GM21825 (cell line): ENCODE measurements at regions not wholly inside any gene's neighbourhood (a gene's known extent, or its start where the extent isn't known, plus 50 kb on each side); places are given as distances from the start of the nearest gene placed in this dataset.
A peak's percentile ranks its signal among the peaks of the same experiment; 100 is the strongest.

Experiments used
- ATAC-seq: cut with Tn5 transposase; IDR thresholded peaks from one replicate; pipeline ENCODE4 v1.9.1; 2021; ENCODE audit warnings: mild to moderate bottlenecking, moderate library complexity; ENCODE audit not compliant: unreplicated experiment

DNA sequence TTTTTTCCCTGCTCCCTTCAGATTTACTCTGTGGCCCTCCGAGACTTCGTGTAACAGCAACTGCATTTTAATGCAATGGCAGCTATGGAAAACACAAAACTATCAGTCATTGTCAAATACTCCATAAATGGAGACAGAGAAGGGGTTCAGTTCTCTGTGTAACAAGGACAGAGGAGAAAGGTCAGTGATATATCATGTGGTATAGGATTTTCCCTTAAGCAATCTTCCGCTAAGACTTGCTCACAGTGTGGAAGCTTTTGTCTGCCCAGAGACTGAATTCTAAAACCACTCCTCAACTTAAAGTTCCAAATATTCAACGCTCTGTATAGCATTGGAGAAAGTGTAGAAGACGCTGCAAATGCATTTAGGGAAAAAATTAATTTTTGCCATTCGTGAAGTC is 111.3 kb upstream of the EDNRB start:
- no peak for ATAC-seq

DNA sequence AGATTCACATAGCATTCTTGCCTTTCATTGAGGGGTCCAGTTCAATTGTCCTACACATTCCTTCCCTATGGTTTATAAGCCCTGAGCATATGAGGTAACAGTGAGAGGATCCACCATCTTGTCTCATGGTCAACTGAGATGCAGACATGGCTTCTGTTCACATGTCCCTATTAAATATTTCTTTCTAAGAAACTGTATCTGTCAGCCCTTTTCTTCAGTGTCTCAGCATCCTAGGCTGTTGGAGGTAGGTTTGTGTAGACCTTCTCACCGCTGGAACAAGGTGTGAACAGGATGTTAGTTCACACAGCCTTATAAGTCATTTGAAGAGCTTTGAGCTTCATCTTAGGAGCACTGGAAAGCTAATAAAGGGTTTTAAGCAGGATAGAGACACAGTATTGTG is 110.3 kb upstream of the EDNRB start:
- no peak for ATAC-seq

DNA sequence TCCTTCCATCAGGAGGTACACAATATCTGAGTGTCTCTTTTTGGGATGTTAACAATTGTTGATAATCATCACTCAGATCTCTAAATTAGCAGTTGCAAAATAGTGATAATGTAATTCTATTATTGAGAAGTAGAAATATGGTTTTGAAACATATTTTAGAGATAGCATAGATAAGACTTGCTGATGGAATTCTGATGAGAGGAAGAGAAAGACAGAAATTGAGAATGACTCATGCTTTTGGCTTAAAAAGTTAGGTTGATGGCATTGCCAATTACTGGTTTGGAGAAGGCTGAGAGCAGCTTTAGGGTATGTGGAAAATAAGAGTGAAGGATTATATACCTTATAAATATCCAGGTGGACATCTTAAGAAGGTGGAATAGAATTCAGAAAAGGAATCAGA is 106.4 kb upstream of the EDNRB start:
- ATAC-seq, result no peak

DNA sequence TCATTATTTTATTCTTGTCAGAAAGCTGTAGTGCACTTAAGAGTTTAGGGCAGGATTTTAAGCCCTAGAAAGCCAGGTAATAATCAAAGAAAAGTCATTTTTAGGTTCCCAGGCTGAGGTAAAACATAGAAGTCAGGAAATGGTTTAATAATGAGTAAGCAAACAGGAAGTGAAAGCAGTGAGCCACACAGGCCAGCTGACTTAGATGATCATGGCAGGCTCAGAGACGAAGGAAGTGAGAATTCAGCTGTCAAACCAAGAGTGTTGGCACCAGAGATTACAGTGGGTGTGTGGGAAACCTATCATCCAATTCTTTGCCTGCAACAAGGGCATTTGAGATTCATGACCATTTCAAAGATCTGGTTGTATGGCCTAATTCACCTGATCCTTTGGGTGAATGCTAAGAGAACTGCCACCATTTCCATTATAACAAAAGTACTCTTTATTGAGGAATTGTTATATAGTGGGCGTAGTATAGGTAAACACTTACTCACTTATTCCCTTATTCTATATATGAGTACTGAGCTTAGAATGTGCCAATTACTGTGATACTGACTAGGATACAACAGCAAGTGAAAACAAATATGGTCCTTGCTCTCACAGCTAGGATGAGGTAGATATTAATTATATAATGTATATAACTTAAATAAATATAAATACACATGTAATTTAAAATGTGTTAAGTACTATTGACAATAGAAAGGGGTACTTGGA is 103.7 kb upstream of the EDNRB start:
- peak; percentile 100 for ATAC-seq

DNA sequence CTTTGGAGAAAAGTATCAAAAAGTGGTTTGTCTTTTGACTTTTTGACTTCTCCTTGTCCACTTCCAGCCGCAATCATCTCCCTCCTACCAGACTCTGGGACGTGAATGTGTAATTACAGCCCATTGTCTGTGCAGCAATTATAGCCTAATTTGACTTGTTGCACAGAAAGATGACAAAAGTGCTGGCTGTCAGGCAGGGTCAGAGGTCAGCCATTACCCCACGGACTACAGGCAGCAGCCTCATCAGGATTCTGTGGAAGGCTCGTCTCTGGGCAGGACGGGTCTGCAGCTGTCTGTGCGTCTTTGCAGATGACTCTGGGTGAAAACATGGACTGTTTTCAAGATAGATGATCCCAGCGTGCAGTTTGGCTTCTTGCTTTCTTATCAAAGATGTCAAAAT is 102.2 kb upstream of the EDNRB start:
- no peak for ATAC-seq

DNA sequence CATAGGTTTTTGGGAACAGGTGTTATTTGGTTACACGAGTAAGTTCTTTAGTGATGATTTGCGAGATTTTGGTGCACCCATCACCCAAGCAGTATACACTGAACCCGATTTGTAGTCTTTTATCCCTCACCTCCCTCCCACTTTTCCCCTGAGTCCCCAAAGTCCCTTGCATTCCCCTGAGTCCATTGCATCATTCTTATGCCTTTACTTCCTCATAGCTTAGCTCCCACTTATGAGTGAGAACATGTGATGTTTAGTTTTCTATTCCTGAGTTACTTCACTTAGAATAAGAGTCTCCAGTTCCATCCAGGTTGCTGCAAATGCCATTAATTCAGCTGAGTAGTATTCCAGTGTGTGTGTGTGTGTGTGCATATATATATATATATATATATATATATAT is 97.2 kb upstream of the EDNRB start:
- ATAC-seq, result no peak

DNA sequence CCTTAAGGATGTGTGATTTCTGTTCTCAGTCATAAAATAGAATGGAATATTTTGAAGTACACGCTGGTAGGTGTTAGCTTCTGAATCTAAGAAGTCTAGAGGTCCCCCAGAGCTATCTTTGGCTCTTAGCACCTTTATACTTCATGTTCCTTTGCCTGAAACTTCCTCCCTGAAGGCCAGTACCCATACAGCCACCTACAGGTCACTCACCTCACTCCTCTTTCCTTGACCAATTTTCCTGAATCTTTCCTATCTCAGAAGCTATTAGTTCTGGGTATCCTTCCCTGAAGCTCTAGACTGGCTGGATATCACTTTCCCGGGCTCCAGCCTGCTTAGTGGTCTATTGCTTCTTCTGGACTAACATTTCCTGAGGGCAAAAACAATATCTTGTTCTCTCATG is 93.4 kb upstream of the EDNRB start:
- no peak for ATAC-seq

DNA sequence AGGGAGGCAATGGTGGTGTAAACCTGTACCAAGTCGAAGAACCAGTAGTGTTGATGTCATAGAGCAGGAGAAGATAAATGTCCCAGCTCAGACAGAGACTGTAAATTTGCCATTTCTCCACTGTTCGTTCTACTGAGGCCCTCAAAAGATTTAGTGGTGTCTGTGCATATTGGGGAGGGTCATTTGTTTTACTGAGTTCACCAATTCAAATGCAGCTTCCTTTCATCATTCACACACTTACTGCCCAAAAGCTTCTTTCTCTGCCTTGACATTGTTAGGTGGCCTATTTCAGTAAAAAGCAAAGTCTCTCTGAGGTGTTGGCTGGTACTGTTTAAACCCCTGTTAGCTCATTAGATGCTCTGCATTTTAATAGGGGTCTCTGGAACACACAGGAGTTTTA is 86.2 kb upstream of the EDNRB start:
- no peak for ATAC-seq

DNA sequence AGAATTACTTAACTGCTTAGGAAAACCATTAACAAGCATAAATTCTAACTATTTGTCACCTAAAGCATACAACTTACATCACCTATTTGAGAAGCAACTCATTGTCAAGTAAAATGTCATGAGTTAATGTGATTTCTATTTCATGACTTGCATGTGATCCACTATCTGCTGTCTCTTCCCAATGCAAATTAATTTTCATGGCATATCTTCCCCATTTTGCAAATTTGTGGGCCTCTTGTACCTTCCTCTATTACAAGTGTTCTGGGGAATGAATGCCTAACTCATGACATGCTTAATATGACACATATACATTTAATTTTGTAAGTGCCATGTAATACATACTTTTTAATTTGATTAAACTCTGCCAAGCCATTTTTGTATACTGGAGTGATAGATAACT is 81.1 kb upstream of the EDNRB start:
- ATAC-seq, result no peak

DNA sequence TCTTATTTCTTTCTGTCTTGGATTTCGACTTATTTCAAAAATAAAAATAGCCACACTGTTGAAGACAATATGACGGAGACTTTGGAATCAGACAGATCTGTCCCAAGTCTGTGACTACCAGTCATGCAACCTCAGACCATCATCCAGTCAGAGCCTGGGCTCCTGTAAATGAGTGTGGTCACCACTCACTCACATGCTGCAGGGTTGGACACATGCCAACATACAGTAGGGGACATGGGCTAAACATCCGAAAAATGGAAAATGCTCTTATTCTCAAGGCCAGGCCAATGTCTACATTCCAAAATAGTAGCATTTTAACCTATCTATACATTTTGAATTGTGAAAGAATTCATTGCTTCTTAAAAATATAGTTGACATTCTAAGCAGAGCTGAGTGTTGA is 75.5 kb upstream of the EDNRB start:
- ATAC-seq, result no peak

DNA sequence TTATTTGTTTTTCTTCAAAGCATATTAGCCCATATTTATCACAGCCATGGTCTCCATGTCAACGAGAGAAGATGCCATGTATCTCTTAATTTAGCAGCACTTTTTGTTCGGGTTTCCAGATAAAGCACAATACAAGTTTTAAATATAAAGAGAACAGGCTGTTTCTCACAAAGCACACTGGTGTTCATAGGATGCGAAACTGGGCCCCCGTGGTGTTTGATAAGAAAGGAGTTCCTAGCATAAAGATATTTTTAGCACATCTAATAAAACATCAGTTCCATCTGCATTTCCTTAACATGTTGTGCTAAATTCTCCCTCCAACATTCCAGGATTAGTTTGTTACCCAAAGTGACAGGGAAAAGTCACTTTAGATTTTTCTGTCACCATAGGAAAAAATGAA is 72.4 kb upstream of the EDNRB start:
- ATAC-seq, result no peak

DNA sequence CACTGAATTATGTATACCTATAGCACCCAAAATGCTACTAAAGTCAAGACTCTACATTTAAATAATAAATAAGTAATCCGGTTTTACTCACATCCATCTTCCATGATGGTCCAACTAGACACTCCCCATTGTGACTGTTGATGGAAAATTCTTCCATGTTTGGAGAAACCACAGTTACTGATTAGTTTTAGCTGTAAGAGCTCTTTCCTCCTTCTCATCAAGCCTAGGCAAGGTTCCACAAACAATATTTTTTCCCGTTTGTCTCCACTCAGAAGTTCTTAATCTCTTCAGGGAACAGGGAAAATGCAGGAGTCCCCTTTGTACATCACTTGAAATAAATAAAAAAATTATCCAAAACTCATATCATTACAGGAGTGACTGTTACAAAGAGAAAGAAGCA is 70.7 kb upstream of the EDNRB start:
- ATAC-seq, result no peak

DNA sequence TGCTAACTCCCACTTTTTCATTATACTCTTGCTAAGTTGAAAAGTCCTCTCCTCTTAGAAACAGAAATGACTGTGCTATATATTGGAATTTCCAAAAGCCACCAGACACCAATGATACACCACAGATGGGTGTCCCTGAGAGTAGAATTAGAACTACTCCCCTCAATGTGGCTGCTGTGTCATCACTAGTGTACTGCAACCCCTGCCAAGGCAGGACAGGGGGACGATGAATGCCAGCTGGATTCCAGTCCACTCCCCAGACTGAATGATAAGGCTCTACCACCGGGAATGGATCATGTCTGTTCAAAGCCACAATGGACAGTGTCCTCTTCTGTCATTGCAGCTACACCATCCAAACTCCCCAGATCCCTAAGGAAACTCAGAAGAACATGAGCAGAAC is 69.7 kb upstream of the EDNRB start:
- no peak for ATAC-seq

DNA sequence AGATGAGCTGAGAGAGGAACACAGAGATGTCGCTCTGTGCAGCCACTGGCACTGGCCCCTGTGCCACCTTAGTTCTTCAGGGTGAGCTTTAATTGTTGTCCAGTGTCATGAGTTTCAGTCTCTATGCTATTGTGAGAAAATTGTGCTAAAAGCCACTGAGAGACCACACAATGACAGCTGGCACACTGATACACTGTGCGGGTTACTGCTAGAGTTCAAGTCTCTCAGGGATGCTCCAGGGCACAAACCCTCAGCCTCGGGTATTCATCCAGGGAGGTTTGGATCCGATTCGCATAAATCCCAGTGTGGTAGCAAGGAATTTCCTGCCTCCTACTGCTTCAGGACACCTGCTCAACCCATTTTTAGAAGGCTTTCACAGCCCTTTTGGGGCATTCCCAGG is 68.1 kb upstream of the EDNRB start:
- ATAC-seq, result no peak

DNA sequence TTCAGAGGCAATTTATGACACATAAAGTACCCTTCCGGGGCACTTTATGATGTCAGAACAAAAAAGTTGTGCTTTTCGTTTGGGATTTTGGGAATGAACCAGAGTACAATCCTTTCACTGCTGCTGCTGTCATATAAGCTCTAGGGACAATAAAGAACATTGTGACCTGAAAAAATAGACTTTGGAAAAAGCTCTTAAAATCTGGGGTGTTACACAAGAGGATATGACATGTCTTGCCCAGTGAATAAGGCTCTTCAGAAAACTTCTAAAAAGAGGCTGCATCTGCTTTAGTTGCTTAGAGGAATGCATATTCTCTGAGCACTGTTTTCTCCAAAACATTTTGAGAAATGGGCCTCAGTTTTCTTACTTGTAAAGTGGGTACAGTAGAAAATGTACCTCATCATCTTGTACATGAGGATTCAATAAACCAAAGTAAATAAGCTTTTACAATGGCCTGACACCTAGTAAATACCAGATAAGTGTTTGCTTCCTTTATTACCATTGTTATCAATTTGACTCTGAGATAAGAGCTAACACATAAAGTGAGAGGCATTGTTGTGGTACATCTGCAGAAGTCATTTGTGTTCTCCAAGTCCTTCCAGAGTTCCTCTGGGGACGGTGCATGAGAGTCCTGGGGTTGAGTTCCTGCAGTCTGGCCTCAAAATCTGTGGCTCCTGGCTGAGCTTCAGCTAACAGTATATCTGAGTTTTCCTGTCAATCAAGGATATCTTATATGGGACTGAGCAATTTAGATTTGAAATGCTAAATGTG is 67.4 kb upstream of the EDNRB start:
- no peak for ATAC-seq

DNA sequence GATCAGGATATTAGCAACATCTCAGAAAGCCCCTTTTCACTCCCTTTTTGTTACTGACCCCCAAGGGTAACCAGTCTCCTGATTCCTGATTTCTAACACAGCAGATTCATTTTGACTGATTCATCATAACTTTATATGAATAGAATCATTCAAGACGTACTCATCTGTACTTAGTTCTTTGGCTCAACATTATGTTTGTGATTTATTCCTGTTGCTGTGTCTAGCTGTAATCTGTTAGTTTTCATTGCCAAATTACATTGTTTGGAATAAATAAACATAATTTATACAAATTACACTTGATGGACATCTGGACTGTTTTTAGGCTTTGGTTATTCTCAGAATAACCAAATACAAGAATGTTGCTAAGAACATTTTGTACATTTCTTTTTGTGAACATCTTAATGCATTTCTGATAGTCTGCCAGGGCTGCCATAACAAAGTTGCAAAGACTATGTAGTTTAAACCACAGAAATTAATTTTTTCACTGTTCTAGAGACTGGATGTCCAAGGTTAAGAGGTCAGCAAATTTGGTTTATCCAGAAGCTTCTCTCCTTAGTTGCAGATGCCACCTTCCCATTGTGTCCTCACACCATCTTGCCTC is 62.8 kb upstream of the EDNRB start:
- no peak for ATAC-seq

DNA sequence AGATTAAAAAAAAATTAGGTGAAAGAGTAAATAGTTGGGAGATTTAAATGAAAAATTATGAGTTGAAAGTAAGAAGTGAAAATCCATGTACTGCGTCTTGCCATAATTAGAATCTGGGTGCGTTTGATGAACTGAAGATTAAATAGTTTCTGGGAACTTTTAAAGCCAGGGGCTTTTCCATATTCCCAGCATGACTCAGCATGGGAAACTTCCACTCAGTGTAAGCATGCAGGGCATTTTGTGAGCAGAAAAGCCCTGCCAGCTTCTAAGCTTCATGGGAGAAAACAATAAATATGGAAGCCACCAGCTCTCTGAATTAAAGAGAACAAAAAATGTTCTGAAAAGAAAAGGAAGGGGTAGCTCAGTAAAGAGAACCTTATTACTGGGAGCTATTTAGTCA is 62.0 kb upstream of the EDNRB start:
- ATAC-seq, result no peak

DNA sequence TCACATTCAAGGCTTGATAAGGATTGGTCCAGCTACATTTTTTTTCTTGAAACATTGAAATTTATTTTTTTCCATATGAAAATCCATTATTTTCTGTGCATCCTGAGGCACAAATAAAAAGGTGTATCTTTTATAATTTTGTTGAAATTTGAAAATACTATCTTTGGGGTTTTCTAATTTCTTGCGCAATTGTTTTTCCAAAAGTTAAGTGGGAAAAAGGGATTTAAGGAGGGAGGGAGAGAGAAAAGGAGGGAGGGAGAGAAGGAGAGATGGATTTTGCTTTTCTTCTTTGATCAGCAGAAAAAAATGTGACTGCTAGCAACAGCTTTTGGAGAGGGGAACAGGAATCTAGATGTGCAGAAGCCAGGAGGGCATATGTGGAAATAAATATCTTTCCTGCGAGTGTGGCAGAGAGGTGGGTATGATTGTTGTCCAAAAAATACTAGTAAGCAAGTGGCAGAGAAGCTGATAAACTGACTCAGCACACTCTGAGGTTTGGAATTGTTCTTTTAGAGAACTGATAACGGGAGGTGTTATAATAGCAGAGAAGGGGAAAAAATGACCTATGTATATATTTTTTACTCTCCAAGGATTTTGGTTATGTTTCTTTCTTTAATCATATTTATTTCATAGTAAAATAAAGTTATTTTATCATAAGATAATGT is 61.2 kb upstream of the EDNRB start:
- ATAC-seq, result no peak

DNA sequence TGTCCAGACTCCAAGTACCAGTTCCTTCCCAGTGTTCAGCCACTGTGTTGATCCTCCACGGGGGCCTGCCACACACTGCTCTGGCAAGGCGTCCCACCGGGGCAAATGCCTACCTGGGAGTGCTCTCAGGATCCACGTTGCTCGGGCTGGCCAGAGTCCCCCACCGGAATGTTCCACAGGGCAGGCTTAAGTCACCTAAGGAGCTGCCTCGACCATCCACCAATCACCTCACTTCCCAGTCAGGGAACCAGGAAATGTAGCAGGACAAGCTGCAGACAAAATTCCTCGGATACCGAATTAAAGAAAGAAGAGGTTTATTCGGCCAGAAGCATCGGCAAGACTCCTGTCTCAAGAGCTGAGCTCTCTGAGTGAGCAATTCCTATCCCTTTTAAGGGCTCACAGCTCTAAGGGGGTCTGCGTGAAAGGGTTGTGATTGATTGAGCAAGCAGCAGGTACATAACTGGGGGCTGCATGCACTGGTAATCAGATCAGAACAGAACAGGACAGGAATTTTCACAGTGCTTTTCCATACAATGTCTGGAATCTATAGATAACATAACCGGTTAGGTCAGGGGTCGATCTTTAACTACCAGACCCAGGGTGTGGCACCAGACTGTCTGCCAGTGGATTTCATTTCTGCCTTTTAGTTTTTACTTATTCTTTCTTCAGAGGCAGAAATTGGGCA is 56.9 kb upstream of the EDNRB start:
- ATAC-seq, result no peak

DNA sequence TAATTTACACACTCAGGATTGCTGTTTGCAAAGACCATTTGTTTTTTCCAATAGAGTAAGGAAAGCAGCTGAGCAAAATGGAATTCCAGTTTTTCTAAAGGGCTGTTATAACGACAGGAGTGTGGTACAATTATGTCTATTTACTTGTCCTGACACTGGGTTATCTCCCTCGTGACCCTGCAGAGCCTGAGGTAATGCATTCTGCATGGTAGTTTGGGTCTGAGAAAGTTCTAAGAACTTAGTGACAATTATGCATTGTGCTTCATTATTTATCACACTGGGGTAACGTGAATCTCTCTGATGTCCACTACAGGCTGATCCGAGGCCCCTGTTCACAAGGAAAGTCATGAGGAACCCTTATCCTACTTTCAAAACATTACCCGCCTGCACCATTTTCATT is 50.7 kb upstream of the EDNRB start:
- ATAC-seq, result no peak
